Common myeloid progenitor, CD34-positive (primary cell): ENCODE measurements at regions not wholly inside any gene's neighbourhood (a gene's known extent, or its start where the extent isn't known, plus 50 kb on each side); places are given as distances from the start of the nearest gene placed in this dataset.

Experiments used
- CTCF ChIA-PET: fragments of 350-600 bp; sonication (Branson Sonifier 250); formaldehyde crosslinking; loops from one replicate; lab custom pipeline; 2021; ENCODE audit warnings: antibody characterized with exemption; lab: Charles Lee
- POLR2A ChIA-PET: fragments of 350-600 bp; sonication (Branson Sonifier 250); formaldehyde crosslinking; loops from one replicate; lab custom pipeline; 2021; ENCODE audit warnings: antibody characterized with exemption; lab: Charles Lee
- DNase-seq, 3 donors: peaks; one replicate each; pipeline versions ENCODE4 v3.0.0 to v3.0.0-alpha.2; 2013
- H3K27ac ChIP-seq, 2 experiments: 1 replicate in 1 of 2; 2 replicates in 1 of 2; pipeline ENCODE4 v1.7.0; 2013; ENCODE audit warnings: inconsistent platforms in 2 of 2, low read length in 2 of 2, mild to moderate bottlenecking in 2 of 2, low read depth in 1 of 2, moderate library complexity in 1 of 2; ENCODE audit not compliant: severe bottlenecking in 2 of 2, insufficient read depth in 1 of 2, poor library complexity in 1 of 2
- H3K27me3 ChIP-seq, 5 experiments: replicated peaks in 2 of 5; 1 replicate in 3 of 5; 2 replicates in 2 of 5; pipeline versions ENCODE4 v1.6.1 to v1.7.0; 2013; ENCODE audit warnings: low read length in 4 of 5, mild to moderate bottlenecking in 2 of 5, moderate library complexity in 2 of 5, inconsistent platforms in 1 of 5; ENCODE audit not compliant: insufficient read depth in 5 of 5, control insufficient read depth in 4 of 5
- H3K36me3 ChIP-seq, 4 experiments: 1 replicate in 2 of 4; 2 replicates in 2 of 4; pipeline versions ENCODE4 v1.6.1 to v1.7.0; 2013; ENCODE audit warnings: low read length in 3 of 4, control low read depth in 1 of 4, mild to moderate bottlenecking in 1 of 4; ENCODE audit not compliant: control insufficient read depth in 4 of 4, insufficient read depth in 4 of 4
- H3K4me1 ChIP-seq, 4 experiments: 1 replicate in 3 of 4; 2 replicates in 1 of 4; pipeline versions ENCODE4 v1.6.1 to v1.7.1; 2013; ENCODE audit warnings: low read length in 3 of 4, mild to moderate bottlenecking in 3 of 4, control low read depth in 1 of 4, inconsistent platforms in 1 of 4, moderate library complexity in 1 of 4; ENCODE audit not compliant: control insufficient read depth in 4 of 4, insufficient read depth in 4 of 4; ENCODE audit errors: control extremely low read depth in 1 of 4
- H3K4me3 ChIP-seq, 7 experiments: 1 replicate in 4 of 7; 2 replicates in 3 of 7; pipeline versions ENCODE4 v1.5.1 to v1.7.0; 2013; ENCODE audit warnings: mild to moderate bottlenecking in 7 of 7, low read length in 6 of 7, moderate library complexity in 6 of 7, inconsistent platforms in 2 of 7, low read depth in 2 of 7, control low read depth in 1 of 7; ENCODE audit not compliant: insufficient read depth in 4 of 7, control insufficient read depth in 1 of 7; ENCODE audit errors: extremely low read depth in 1 of 7
- H3K9me3 ChIP-seq, 5 experiments: 1 replicate in 4 of 5; 2 replicates in 1 of 5; pipeline versions ENCODE4 v1.6.1 to v1.7.1; 2013; ENCODE audit warnings: low read length in 4 of 5, mild to moderate bottlenecking in 2 of 5, inconsistent platforms in 1 of 5, low read depth in 1 of 5, moderate library complexity in 1 of 5; ENCODE audit not compliant: control insufficient read depth in 4 of 5, insufficient read depth in 2 of 5; ENCODE audit errors: control extremely low read depth in 1 of 5
- WGBS: methylation state at CpG from one replicate; pipeline ENCODE4 v1.1.5; 2013; ENCODE audit not compliant: insufficient coverage; 5-methylcytosine and 5-hydroxymethylcytosine counted together

- Histone ChIP-seq H3K27ac (no peak overlapping the region), H3K4me1 (peaks cover 0 to 3% (median 0%) of the 10 kb centered on the region in 4 experiments), H3K36me3 (no peaks in the 10 kb centered on the region), H3K9me3 (no peaks in the 10 kb centered on the region), H3K4me3 (no peak overlapping the region), H3K27me3 (peaks cover 0 to 1% (median 0%) of the 10 kb centered on the region in 5 experiments)
- WGBS, result 98% methylated on average over 5 of the region's 5 CpGs
- POLR2A ChIA-PET, result no interaction called here
- no peak for DNase-seq
- CTCF ChIA-PET, result no interaction called here
Measured at GRCh38 chr11:19597876-19598275, 114.8 kb upstream of the NAV2 start.

- Histone ChIP-seq H3K9me3 (no peaks in the 10 kb centered on the region), H3K4me3 (no peak overlapping the region), H3K4me1 (peaks cover 0 to 3% (median 0%) of the 10 kb centered on the region in 4 experiments), H3K27me3 (peaks cover 0 to 1% (median 0%) of the 10 kb centered on the region in 5 experiments), H3K36me3 (no peaks in the 10 kb centered on the region), H3K27ac (no peak overlapping the region)
- no CpG with 5 or more reads among the region's 1 CpG for WGBS
- ChIA-PET POLR2A (no interaction called here), CTCF (interaction anchor here (1.0 to 1.2 kb wide), 2 partner anchors 10 to 60 kb away, joined by 3 to 4 read pairs; no protein-coding TSS in a partner anchor)
- DNase-seq, result no peak
Measured at GRCh38 chr11:19597206-19597605, 115.4 kb upstream of the NAV2 start.

GRCh38 chr11:19595840-19596751 lies 116.5 kb upstream of the NAV2 start:
- no peaks in the 10 kb centered on the region for H3K9me3 ChIP-seq
- 45% methylated on average over 8 of the region's 12 CpGs for WGBS
- H3K4me1 ChIP-seq, result peaks cover 0 to 3% (median 0%) of the 10 kb centered on the region in 4 experiments
- peaks cover 0 to 1% (median 0%) of the 10 kb centered on the region in 5 experiments for H3K27me3 ChIP-seq
- H3K4me3 ChIP-seq, result no peak overlapping the region
- ChIA-PET CTCF (interaction anchor here (1.0 to 1.3 kb wide), 3 partner anchors 11 to 147 kb away, joined by 3 to 4 read pairs (median 4); no protein-coding TSS in a partner anchor), POLR2A (no interaction called here)
- peak in 2 of 3 donors; percentile 13 to 15 for DNase-seq
- no peak overlapping the region for H3K27ac ChIP-seq
- no peaks in the 10 kb centered on the region for H3K36me3 ChIP-seq

GRCh38 chr11:19595499-19595839 lies 117.2 kb upstream of the NAV2 start:
- Histone ChIP-seq H3K4me3 (no peak overlapping the region), H3K27me3 (peaks cover 0 to 1% (median 0%) of the 10 kb centered on the region in 5 experiments), H3K36me3 (no peaks in the 10 kb centered on the region), H3K27ac (no peak overlapping the region), H3K9me3 (no peaks in the 10 kb centered on the region), H3K4me1 (peaks cover 0 to 3% (median 0%) of the 10 kb centered on the region in 4 experiments)
- CTCF ChIA-PET, result no interaction called here
- WGBS, result 86% methylated on average over 1 of the region's 2 CpGs
- POLR2A ChIA-PET, result no interaction called here
- DNase-seq, result no peak

- Histone ChIP-seq H3K4me3 (no peak overlapping the region), H3K36me3 (no peaks in the 10 kb centered on the region), H3K27ac (no peak overlapping the region), H3K4me1 (peaks cover 0 to 3% (median 0%) of the 10 kb centered on the region in 4 experiments), H3K27me3 (peaks cover 0 to 1% (median 0%) of the 10 kb centered on the region in 5 experiments), H3K9me3 (no peaks in the 10 kb centered on the region)
- POLR2A ChIA-PET, result no interaction called here
- DNase-seq, result no peak
- CTCF ChIA-PET, result no interaction called here
- 100% methylated on average over 2 of the region's 4 CpGs for WGBS
Measured at GRCh38 chr11:19594326-19594725, 118.3 kb upstream of the NAV2 start.

- Histone ChIP-seq H3K36me3 (no peaks in the 10 kb centered on the region), H3K27ac (no peak overlapping the region), H3K4me3 (no peak overlapping the region), H3K4me1 (peaks cover 0 to 3% (median 0%) of the 10 kb centered on the region in 4 experiments), H3K27me3 (peaks cover 0 to 1% (median 0%) of the 10 kb centered on the region in 5 experiments), H3K9me3 (no peaks in the 10 kb centered on the region)
- ChIA-PET POLR2A (no interaction called here), CTCF (no interaction called here)
- no peak for DNase-seq
- WGBS, result no CpG with 5 or more reads among the region's 2 CpGs
Measured at GRCh38 chr11:19592842-19593241, 119.8 kb upstream of the NAV2 start.
